ENCODE measurements at regions not wholly inside any gene's neighbourhood (a gene's known extent, or its start where the extent isn't known, plus 50 kb on each side); places are given as distances from the start of the nearest gene placed in this dataset.

DNA sequence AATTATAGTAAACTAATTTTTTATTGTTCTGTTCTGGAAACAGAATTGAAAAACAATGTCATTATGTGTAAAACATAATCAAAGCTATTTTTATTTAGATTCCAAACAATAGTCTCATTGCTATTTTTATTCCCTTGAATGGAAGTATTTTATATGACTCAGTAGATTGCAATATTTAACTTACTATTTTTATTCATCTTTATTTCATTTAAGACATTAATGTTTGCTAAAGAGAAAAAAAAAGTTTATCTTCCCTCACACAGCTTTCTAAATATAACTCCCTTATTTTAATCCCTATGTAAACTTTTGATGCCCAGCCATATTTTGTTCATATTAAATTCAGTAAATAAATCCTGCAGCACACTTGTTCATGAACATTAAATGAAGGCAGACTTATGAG, 622.4 kb downstream of the SLC6A15 start:
- no peaks in the 10 kb centered on the region for H3K36me3 ChIP-seq
- ATAC-seq (ENCODE audit: low FRiP score in 2 of 2) (no peak), DNase-seq (no peak)
- H3K4me3 ChIP-seq: no peak overlapping the region
- no peak overlapping the region for H3K27ac ChIP-seq
- H3K27me3 ChIP-seq: no peaks in the 10 kb centered on the region
- H3K9me3 ChIP-seq: no peaks in the 10 kb centered on the region
- no peak for TF ChIP-seq POLR2A (IDR thresholded peaks at IDR 0.05)
- no peak for TF ChIP-seq CTCF (IDR thresholded peaks at IDR 0.05)
- no peak for TF ChIP-seq POLR2AphosphoS5 (IDR thresholded peaks at IDR 0.05)
- no peak for TF ChIP-seq EP300 (IDR thresholded peaks at IDR 0.05)
- H3K4me1 ChIP-seq: no peaks in the 10 kb centered on the region

DNA sequence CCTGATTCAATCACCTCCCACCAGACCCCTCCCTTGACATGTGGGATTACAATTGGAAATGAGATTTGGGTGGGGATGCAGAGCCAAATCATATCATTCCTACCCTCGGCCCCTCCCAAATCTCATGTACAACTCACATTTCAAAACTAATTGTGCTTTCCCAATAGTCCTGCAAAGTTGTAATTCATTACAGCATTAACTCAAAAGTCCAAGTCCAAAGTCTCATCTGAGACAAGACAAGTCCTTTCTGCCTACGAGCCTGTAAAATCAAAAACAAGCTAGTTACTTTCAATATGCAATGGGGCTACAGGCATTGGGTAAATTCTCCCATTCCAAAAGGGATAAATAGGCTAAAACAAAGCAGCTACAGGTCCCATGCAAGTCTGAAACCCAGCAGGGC, 634.6 kb downstream of the SLC6A15 start:
- ATAC-seq (ENCODE audit: low FRiP score in 2 of 2) (no peak), DNase-seq (no peak)
- H3K36me3 ChIP-seq: no peaks in the 10 kb centered on the region
- H3K27me3 ChIP-seq: no peaks in the 10 kb centered on the region
- TF ChIP-seq POLR2A (IDR thresholded peaks at IDR 0.05) (no peak), POLR2AphosphoS5 (IDR thresholded peaks at IDR 0.05) (no peak), CTCF (IDR thresholded peaks at IDR 0.05) (no peak), EP300 (IDR thresholded peaks at IDR 0.05) (no peak)
- H3K9me3 ChIP-seq: no peaks in the 10 kb centered on the region
- H3K4me1 ChIP-seq: no peaks in the 10 kb centered on the region
- H3K4me3 ChIP-seq: no peak overlapping the region
- WGBS, 2 donors: 79 to 81% methylated on average over 2 of the region's 2 CpGs
- no peak overlapping the region for H3K27ac ChIP-seq

DNA sequence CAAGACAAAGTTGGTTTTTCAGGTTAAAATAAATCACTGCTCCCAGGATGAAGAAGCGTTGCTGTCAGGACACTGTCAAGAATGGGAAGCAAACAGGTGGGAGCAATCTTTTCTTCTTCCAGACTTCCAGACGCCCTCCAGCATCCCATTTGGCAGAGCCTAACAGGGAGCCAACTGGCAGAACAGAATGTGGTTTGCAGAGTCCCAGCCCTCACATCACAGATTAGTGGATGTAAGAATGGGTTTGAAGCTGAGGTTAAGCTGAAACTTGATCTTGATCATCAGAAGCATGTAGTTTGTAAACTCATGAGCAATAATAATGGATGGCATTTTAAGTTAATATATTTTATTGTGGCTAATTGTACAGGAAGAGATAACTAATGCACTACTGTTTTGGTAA, 636.4 kb downstream of the SLC6A15 start:
- WGBS, 2 donors: 50 to 53% methylated on average over 2 of the region's 2 CpGs
- H3K36me3 ChIP-seq: no peaks in the 10 kb centered on the region
- H3K4me1 ChIP-seq: no peaks in the 10 kb centered on the region
- H3K4me3 ChIP-seq: no peak overlapping the region
- no peak overlapping the region for H3K27ac ChIP-seq
- DNase-seq (no peak), ATAC-seq (ENCODE audit: low FRiP score in 2 of 2) (no peak)
- no peaks in the 10 kb centered on the region for H3K9me3 ChIP-seq
- TF ChIP-seq CTCF (IDR thresholded peaks at IDR 0.05) (no peak), POLR2A (IDR thresholded peaks at IDR 0.05) (no peak), POLR2AphosphoS5 (IDR thresholded peaks at IDR 0.05) (no peak), EP300 (IDR thresholded peaks at IDR 0.05) (no peak)
- H3K27me3 ChIP-seq: no peaks in the 10 kb centered on the region

DNA sequence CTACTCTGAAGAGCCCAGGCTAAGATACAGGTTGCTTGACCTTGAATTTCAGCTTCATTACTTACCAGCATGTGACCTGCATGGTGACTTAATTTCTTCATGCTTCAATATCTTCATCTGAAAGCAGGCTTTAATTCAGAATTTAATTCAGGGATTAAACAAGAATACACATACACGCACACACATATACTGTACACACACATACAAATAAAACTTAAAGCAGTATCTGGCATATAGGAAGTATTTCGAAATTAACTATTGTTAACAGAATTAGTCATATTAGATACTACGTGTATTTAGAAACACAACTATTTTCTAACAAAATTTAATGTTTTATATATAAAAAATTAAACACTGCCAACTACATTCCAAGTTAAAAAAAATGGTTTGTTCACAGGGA, 640.3 kb downstream of the SLC6A15 start:
- H3K4me1 ChIP-seq: no peaks in the 10 kb centered on the region
- 85 to 86% methylated on average over 3 of the region's 3 CpGs for WGBS, 2 donors
- H3K36me3 ChIP-seq: no peaks in the 10 kb centered on the region
- H3K4me3 ChIP-seq: no peak overlapping the region
- TF ChIP-seq POLR2AphosphoS5 (IDR thresholded peaks at IDR 0.05) (no peak), POLR2A (IDR thresholded peaks at IDR 0.05) (no peak), CTCF (IDR thresholded peaks at IDR 0.05) (no peak), EP300 (IDR thresholded peaks at IDR 0.05) (no peak)
- H3K9me3 ChIP-seq: no peaks in the 10 kb centered on the region
- DNase-seq (no peak), ATAC-seq (ENCODE audit: low FRiP score in 2 of 2) (no peak)
- no peaks in the 10 kb centered on the region for H3K27me3 ChIP-seq
- H3K27ac ChIP-seq: no peak overlapping the region

GRCh38 chr12:84270470-84271140, 642.0 kb downstream of the SLC6A15 start:
- DNase-seq (no peak), ATAC-seq (ENCODE audit: low FRiP score in 2 of 2) (no peak)
- 45 to 46% methylated on average over 8 of the region's 8 CpGs for WGBS, 2 donors
- H3K4me1 ChIP-seq: no peaks in the 10 kb centered on the region
- no peaks in the 10 kb centered on the region for H3K9me3 ChIP-seq
- no peaks in the 10 kb centered on the region for H3K27me3 ChIP-seq
- no peaks in the 10 kb centered on the region for H3K36me3 ChIP-seq
- H3K4me3 ChIP-seq: no peak overlapping the region
- TF ChIP-seq CTCF (IDR thresholded peaks at IDR 0.05): no peak
- TF ChIP-seq POLR2AphosphoS5 (IDR thresholded peaks at IDR 0.05): no peak
- no peak for TF ChIP-seq POLR2A (IDR thresholded peaks at IDR 0.05)
- TF ChIP-seq EP300 (IDR thresholded peaks at IDR 0.05): no peak
- H3K27ac ChIP-seq: no peak overlapping the region

Measured in upper lobe of left lung (tissue), 6 donors.